ENCODE measurements at regions not wholly inside any gene's neighbourhood (a gene's known extent, or its start where the extent isn't known, plus 50 kb on each side); places are given as distances from the start of the nearest gene placed in this dataset.

DNA sequence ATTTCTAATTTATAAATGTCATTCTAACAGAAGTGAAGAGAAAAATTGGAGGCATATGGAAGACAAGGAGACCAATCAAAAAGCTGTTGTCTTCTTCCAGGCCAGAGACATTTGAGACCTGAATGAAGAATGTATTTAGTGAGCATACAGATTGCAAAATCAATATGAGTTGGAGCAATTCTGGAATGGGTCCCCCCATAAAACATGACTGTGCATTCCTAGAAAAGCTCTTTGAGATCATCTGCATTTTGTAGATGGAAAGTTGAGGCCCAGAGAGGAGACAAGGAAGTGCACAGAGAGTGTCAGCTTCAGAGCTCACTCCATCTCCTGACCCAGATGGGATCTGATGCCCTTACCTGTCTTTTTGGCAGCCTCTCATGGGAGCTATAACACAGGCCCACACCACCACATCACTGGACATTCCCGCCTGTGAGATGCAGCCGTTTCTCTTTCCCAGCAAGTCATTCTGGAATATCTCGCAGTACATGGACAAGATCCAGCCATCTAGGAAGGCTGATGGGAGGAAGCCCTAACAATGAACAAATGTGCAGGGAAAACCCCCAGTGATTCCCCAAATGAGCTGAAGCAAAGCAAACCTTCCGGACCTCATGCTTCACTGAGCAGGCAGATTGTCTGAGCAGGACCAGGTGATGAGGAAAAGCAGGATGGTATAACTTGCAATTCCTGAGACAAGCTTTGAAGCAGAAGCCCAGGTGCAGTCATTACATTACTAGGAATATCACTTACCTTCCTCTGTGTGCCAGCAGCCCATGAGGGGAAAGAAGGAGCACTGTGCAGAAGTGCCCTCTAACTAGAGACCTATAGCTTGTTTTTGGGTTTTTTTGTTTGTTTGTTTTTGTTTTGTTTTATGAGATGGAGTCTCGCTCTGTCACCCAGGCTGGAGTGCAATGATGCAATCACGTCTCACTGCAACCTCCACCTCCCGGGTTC, 445.6 kb downstream of the PLPP3 start:
- Histone ChIP-seq H3K9me3 (no peaks in the 10 kb centered on the region), H3K4me1 (replicated peaks) (no peaks in the 10 kb centered on the region), H3K27ac (no peak overlapping the region), H3K27me3 (replicated peaks; ENCODE audit: insufficient read depth) (no peaks in the 10 kb centered on the region), H3K4me3 (no peak overlapping the region), H3K36me3 (no peaks in the 10 kb centered on the region)
- WGBS: 78% methylated on average over 7 of the region's 7 CpGs
- TF ChIP-seq POLR2AphosphoS5 (IDR thresholded peaks at IDR 0.05) (no peak), POLR2A (IDR thresholded peaks at IDR 0.05) (no peak)
- TF ChIP-seq, protein P1, sequence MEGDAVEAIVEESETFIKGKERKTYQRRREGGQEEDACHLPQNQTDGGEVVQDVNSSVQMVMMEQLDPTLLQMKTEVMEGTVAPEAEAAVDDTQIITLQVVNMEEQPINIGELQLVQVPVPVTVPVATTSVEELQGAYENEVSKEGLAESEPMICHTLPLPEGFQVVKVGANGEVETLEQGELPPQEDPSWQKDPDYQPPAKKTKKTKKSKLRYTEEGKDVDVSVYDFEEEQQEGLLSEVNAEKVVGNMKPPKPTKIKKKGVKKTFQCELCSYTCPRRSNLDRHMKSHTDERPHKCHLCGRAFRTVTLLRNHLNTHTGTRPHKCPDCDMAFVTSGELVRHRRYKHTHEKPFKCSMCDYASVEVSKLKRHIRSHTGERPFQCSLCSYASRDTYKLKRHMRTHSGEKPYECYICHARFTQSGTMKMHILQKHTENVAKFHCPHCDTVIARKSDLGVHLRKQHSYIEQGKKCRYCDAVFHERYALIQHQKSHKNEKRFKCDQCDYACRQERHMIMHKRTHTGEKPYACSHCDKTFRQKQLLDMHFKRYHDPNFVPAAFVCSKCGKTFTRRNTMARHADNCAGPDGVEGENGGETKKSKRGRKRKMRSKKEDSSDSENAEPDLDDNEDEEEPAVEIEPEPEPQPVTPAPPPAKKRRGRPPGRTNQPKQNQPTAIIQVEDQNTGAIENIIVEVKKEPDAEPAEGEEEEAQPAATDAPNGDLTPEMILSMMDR (IDR thresholded peaks at IDR 0.05): no peak
- intact Hi-C loops (cut with DNase I): no loop called here
- no peak for DNase-seq (ENCODE audit: low spot score)

DNA sequence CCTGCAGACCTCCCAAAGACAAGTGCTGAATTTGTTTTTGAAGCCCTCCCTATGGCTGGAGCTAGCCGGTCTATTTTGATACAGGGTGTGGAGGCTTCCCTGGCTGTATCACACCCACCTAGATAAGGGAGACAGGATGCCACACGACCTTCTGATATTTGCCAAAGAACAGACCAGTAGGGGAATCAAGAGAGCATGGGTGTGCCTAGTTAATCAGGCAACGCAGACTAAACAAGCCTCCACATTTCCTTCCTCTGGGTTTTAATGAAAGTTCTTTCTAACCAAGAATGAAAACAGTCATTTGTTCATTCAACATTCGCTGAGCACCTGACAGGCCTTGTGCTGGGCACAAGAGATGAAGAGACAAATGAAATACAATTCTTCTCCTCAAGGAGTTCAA, 446.8 kb downstream of the PLPP3 start:
- no peak overlapping the region for H3K4me3 ChIP-seq
- intact Hi-C loops (cut with DNase I): no loop called here
- no peaks in the 10 kb centered on the region for H3K27me3 ChIP-seq (replicated peaks; ENCODE audit: insufficient read depth)
- H3K9me3 ChIP-seq: no peaks in the 10 kb centered on the region
- H3K27ac ChIP-seq: no peak overlapping the region
- no peaks in the 10 kb centered on the region for H3K36me3 ChIP-seq
- WGBS: 63% methylated on average over 4 of the region's 4 CpGs
- H3K4me1 ChIP-seq (replicated peaks): no peaks in the 10 kb centered on the region
- no peak for DNase-seq (ENCODE audit: low spot score)
- TF ChIP-seq POLR2AphosphoS5 (IDR thresholded peaks at IDR 0.05) (no peak), POLR2A (IDR thresholded peaks at IDR 0.05) (no peak)
- TF ChIP-seq, protein P1 (IDR thresholded peaks at IDR 0.05): no peak

DNA sequence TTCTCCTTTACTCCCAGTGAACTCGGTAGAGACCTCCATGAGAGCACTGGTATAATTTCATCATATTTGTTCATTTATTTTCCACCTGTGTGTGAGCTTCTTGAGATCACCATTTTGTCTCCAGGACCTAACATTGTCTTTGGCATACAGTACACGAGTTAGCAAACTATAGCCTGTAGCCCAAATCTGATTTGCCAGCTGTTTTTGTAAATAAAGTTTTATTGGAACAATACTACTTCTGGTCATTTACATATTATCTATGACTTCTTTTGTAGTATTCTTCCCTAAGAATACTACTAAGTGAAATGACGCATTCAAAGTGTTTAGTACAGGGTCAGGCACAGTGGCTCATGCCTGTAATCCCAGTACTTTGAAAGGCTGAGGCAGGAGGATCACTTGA, 449.5 kb downstream of the PLPP3 start:
- TF ChIP-seq, protein P1 (IDR thresholded peaks at IDR 0.05): no peak
- no peak for TF ChIP-seq POLR2A (IDR thresholded peaks at IDR 0.05)
- TF ChIP-seq POLR2AphosphoS5 (IDR thresholded peaks at IDR 0.05): no peak
- Histone ChIP-seq H3K9me3 (no peaks in the 10 kb centered on the region), H3K27me3 (replicated peaks; ENCODE audit: insufficient read depth) (no peaks in the 10 kb centered on the region), H3K27ac (no peak overlapping the region), H3K36me3 (no peaks in the 10 kb centered on the region), H3K4me3 (no peak overlapping the region), H3K4me1 (replicated peaks) (no peaks in the 10 kb centered on the region)
- DNase-seq (ENCODE audit: low spot score): no peak
- intact Hi-C loops (cut with DNase I): no loop called here
- 93% methylated on average over 3 of the region's 3 CpGs for WGBS

DNA sequence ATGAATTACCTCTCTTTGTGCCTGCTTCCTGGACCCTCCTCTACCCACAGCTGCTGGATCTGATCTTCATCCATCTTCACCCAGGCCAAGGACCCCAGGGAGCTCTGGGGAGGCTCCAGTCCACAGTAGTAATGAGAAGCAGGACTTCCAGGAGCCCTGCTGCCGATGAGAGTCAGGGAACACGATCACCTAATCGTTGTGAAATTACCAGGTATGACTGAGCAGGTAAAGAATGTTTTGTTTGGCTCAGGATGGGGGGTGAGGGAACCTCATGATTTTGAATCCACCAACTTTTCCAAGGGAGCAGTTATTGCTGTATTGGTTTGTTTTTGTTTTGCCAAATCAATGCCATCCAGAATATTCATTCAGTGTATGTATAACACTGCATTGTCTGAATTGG, 454.0 kb downstream of the PLPP3 start:
- WGBS: 88% methylated on average over 3 of the region's 3 CpGs
- Histone ChIP-seq H3K27ac (no peak overlapping the region), H3K36me3 (no peaks in the 10 kb centered on the region), H3K4me1 (replicated peaks) (no peaks in the 10 kb centered on the region), H3K27me3 (replicated peaks; ENCODE audit: insufficient read depth) (no peaks in the 10 kb centered on the region), H3K9me3 (no peaks in the 10 kb centered on the region), H3K4me3 (no peak overlapping the region)
- no peak for DNase-seq (ENCODE audit: low spot score)
- intact Hi-C loops (cut with DNase I): no loop called here
- TF ChIP-seq POLR2AphosphoS5 (IDR thresholded peaks at IDR 0.05) (no peak), POLR2A (IDR thresholded peaks at IDR 0.05) (no peak)
- TF ChIP-seq, protein P1 (IDR thresholded peaks at IDR 0.05): no peak

DNA sequence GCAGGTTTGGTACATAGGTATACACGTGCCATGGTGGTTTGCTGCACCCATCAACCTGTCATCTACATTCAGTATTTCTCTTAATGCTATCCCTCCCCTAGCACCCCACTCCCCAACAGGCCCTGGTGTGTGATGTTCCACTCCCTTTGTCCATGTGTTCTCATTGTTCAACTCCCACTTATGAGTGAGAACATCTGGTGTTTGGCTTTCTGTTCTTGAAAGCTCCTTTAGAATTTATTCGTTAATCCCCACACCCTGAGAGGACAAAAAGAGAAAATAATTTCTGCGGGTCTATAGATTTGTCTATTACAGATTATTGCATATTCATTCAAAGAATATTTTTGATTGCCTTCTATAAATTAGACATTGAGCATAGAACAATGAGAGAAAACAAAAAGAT, 455.5 kb downstream of the PLPP3 start:
- H3K36me3 ChIP-seq: no peaks in the 10 kb centered on the region
- H3K4me1 ChIP-seq (replicated peaks): no peaks in the 10 kb centered on the region
- no peaks in the 10 kb centered on the region for H3K27me3 ChIP-seq (replicated peaks; ENCODE audit: insufficient read depth)
- DNase-seq (ENCODE audit: low spot score): no peak
- no peak overlapping the region for H3K27ac ChIP-seq
- TF ChIP-seq, protein P1 (IDR thresholded peaks at IDR 0.05): no peak
- TF ChIP-seq POLR2A (IDR thresholded peaks at IDR 0.05): no peak
- TF ChIP-seq POLR2AphosphoS5 (IDR thresholded peaks at IDR 0.05): no peak
- H3K4me3 ChIP-seq: no peak overlapping the region
- no peaks in the 10 kb centered on the region for H3K9me3 ChIP-seq
- intact Hi-C loops (cut with DNase I): no loop called here
- 79% methylated on average over 3 of the region's 3 CpGs for WGBS

Data from prostate gland (tissue), 2 donors.